Bone marrow (tissue), 2 donors: ENCODE measurements at regions not wholly inside any gene's neighbourhood (a gene's known extent, or its start where the extent isn't known, plus 50 kb on each side); places are given as distances from the start of the nearest gene placed in this dataset.

ENCODE experiments used
- DNase-seq, 2 donors: peaks; one replicate each; lab custom pipeline; 2025; lab: John Stamatoyannopoulos, UW

- no peak for DNase-seq
Measured at GRCh38 chr7:22676385-22676784, 50.6 kb upstream of the IL6 start.

DNA sequence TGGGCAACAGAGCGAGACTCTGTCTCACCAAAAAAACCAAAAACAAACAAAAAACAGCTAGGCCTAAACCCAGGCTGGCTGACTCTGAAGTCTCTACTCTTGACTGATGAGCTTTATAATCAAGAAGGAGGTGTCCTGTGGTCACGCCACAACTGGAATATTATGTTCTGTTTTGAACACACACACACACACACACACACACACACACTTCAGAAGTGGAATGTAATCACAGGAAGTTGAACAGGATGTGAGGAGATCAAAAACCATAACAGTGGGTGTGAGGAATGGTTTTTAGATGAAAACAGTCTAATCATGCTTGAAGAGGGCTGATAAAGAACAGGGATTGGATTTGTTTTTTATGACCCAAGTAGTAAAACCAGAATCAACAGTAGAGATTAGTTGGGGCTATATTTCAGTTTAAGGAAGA lies 51.1 kb upstream of the IL6 start:
- DNase-seq: no peak

DNA sequence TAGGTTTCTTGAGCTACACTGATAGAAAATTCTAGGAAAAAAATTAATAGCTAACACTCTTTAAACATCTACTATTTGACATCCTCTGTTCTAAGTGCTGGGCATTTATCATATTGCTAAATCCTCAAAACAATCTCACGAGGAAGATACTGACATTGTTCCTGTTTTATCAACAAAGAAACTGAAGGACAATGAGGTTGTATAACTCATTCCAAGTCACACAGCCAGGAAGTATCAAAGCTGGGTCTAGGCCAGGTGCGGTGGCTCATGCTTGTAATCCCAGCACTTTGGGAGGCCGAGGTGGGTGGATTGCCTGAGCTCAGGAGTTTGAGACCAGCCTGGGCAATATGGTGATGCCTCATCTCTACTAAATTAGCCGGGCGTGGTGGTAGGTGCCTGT lies 51.6 kb upstream of the IL6 start:
- no peak for DNase-seq

- no peak for DNase-seq
Measured at GRCh38 chr7:22672846-22673680, 53.9 kb upstream of the IL6 start.

GRCh38 chr7:22671177-22671879 lies 55.7 kb upstream of the IL6 start:
- no peak for DNase-seq

- no peak for DNase-seq
Measured at GRCh38 chr7:22670422-22670815, 56.6 kb upstream of the IL6 start.

- no peak for DNase-seq
Measured at GRCh38 chr7:22669692-22670421, 57.1 kb upstream of the IL6 start.

DNA sequence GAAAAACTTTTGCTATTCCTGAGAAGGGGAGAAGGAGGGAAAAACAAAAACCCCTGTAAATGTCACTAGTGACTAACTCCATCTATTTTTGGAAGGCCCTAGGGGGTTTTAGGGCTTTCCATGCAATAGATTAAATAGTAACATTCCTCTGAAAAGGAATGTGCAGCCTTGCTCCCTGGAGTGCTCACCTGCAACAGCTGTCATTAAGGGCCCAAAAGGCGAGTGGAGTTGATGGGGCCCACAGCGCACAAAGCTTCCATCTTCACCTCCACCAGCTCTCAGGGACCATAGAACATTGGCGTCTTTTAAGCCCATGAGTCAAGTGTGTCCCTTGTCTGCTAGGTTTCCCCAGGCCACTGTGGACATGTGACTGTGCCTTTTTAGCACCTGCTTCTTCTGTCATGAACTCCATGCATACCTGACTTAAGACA lies 58.0 kb upstream of the IL6 start:
- no peak for DNase-seq

DNA sequence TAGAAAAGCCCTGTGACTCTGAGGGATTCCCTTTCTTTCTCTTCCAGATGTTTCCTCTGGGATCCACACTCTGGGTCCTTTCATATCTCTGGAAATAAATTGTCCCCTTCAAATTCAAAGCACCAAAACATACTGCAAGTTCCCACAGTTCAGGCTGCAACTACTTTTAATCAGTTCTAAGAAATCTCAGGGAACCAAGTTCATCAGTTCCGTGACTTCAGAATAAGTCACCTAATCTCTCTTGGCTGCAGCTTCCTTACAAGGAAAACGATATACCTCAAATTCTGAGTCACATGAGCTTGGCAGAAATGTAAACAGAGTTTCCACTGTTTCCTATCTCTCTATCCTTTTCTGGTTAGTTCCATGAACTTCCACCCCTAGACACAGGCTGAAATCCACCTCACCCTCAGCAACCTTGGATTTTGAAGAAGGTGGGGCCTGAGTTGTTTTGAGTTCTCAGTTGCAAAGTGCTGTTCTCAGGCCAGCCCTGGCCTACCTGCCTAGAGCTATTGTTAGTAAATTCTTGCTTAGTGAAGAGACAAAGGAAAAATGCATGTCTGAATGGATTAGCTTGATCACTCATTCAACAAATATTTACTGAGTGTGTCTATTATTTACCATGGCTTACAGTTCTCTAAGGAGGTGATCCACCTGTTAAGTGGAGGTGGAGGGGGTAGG lies 59.3 kb upstream of the IL6 start:
- DNase-seq: no peak

- DNase-seq: no peak
Measured at GRCh38 chr7:22667187-22667561, 59.8 kb upstream of the IL6 start.

- no peak for DNase-seq
Measured at GRCh38 chr7:22666732-22667131, 60.3 kb upstream of the IL6 start.

DNA sequence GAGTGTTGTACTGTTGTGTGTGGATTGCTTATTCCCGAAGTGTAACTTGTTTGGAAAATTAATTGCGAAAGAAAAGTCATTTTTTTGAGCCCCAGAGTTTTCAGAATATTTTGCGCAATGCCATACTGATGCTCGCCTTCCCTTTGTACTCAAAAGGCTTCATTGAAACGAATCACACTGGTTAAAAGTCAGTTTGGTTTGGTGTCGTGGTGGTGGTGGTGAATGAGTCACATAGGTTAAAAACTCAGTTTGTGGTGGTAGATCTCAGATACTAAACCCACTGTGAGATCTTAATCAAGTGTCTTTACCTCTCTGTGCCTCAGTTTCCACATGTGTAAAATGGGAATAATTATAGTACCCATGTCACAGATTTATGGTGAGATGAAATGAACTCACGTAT lies 61.1 kb upstream of the IL6 start:
- DNase-seq: no peak

DNA sequence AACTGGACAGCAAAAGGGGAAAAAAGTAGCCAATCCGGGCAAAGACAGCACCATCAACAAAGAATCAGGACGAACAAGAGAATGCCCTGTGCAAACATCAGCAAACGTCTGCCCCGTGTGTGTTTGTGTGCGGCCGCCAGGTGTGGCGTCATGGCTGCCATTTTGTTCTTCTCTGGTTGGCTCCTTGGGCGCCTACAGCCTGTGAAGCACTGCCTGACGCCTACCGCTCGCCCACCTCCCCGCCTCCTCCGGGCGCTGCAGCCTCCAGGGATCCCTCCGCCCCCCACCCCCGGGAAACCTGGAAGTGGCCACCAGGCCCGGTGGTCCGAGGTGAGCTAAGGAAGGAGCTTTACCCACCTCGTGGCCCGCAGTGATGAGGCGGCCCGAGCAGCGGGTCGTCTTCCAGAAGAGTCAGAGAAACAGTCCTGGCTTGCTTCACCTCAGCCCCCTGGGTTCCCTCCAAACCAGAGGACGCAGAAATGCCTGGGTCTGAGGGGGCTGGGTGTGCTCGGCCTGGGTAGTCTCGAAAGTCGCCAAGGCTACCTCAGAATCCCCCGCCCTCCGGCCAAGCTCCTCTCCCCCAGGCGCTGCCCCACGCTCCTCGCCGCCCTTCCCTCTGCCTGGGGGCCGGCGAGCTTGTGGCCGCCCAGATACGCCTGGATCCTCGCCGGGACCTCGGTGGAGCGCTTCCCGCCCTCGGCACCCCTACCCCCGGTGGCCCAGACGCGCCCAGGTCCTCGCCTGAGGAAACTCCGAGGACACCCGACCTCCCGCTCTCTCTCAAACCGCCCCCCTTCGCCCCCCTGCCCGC lies 61.8 kb upstream of the IL6 start:
- DNase-seq: no peak

GRCh38 chr7:22663721-22664120 lies 63.3 kb upstream of the IL6 start:
- DNase-seq: no peak

- DNase-seq: no peak
Measured at GRCh38 chr7:22663357-22663718, 63.7 kb upstream of the IL6 start.

- DNase-seq: no peak
Measured at GRCh38 chr7:22662556-22663356, 64.2 kb upstream of the IL6 start.

DNA sequence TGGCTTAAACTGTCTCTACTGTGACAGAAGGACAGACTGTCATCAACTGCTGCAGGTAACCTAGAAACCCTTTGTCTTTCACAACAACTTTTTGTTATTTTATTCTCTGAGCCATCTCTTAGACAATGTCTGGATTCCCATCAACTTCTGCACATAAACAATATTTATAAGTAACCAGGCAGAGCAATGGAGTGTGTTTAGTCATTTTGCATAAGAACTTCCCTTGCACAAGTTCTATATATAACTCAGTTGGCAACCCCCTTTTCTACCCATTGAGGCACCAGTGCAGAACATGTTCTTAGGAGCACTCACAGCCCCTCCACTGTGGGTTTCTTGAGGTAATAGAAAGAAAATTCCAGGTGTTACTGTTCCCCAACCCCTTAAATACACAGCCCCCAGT lies 65.0 kb upstream of the IL6 start:
- DNase-seq: no peak

DNA sequence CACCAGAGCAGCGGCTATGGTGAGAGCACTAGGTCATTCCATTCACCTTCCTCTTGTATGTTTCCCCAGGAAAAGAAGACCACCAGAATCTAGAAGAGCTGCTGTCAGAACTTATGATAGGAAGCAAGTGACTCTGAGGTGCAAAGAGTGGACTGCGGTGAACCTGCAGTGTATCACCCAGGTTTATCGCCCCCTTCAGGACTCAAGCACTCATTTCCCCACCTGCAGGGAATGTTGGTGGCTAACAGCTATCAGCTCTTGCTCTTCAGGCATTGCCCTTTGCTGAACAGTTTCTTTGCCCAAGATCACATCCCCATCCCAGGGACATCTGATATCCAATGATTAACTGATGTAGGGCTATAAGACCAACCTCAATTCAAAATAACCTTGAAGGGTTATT lies 66.3 kb upstream of the IL6 start:
- DNase-seq: no peak

DNA sequence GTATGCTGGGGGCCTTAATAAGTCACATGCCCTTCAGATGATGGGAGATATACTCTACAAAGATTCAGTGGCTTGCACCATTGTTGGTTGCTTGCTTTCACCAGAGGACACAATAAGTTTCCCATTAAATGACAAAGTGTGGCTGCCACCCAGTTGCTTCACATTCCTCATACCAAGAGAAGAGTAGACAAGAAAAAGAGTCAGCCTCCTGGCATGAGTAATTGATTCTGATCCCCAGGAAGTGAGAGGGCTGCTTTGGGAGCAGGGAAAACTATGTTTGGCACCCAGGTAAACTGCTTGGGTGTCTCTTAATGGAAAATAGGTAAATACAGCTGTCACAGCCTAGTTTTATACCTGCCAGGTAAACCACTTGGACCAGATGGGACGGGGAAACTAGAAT lies 66.7 kb upstream of the IL6 start:
- DNase-seq: no peak

DNA sequence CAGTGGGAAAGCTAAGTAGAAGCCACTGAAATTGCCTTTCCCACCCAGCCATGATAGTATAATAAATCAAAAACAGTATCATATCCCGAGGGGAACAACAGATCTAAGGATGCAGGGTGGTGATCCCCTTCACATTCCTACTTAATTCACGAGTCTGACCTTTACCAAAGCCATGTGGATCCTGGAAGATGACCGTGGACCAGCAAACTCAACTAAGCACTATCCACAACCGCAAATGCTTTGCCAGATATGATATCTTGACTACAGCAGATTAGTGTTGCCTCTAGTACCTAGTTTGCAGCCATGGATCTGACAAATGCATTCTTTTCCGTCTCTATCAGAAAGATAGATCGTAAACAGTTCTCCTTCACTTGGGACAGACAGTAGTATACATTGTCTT lies 67.3 kb upstream of the IL6 start:
- DNase-seq: no peak

- DNase-seq: no peak
Measured at GRCh38 chr7:22658031-22658430, 69.0 kb upstream of the IL6 start.
